Thoracic aorta (tissue), 2 donors: ENCODE measurements at regions not wholly inside any gene's neighbourhood (a gene's known extent, or its start where the extent isn't known, plus 50 kb on each side); places are given as distances from the start of the nearest gene placed in this dataset.

Experiments
- ATAC-seq: fragments of 150-250 bp; one replicate; pipeline ENCODE4 v1.8.0; 2017; ENCODE audit warnings: low read depth; ENCODE audit not compliant: insufficient number of reproducible peaks, low FRiP score
- DNase-seq: peaks from one replicate; pipeline ENCODE4 v3.0.0-alpha.2; 2020; ENCODE audit warnings: low spot score
- H3K27ac ChIP-seq, 2 donors: fragments of 200-600 bp; sonication (generic); 1 replicate in 1 of 2; 2 replicates in 1 of 2; pipeline ENCODE4 v1.5.1; 2016; ENCODE audit warnings: mild to moderate bottlenecking in 2 of 2, moderate library complexity in 2 of 2
- H3K27me3 ChIP-seq: fragments of 200-600 bp; sonication (generic); replicated peaks from 2 replicates; pipeline ENCODE4 v1.6.0; 2016; ENCODE audit warnings: mild to moderate bottlenecking; ENCODE audit not compliant: insufficient read depth
- H3K36me3 ChIP-seq: fragments of 200-600 bp; sonication (generic); one replicate; pipeline ENCODE4 v1.5.1; 2016
- H3K4me1 ChIP-seq, 2 donors: fragments of 200-600 bp; sonication (generic); 1 replicate in 1 of 2; 2 replicates in 1 of 2; pipeline versions ENCODE4 v1.5.1 to v1.6.0; 2016; ENCODE audit warnings: low read depth in 2 of 2, mild to moderate bottlenecking in 1 of 2; ENCODE audit not compliant: control insufficient read depth in 1 of 2
- H3K4me3 ChIP-seq: fragments of 200-600 bp; sonication (generic); 2 replicates; pipeline ENCODE4 v1.5.1; 2016; ENCODE audit warnings: mild to moderate bottlenecking
- H3K9me3 ChIP-seq: fragments of 200-600 bp; sonication (generic); 2 replicates; pipeline ENCODE4 v1.5.1; 2016
- TF ChIP-seq, protein P1 (sequence below): fragments of 200-600 bp; sonication (generic); IDR thresholded peaks from one replicate; pipeline ENCODE4 v1.5.1; 2019; ENCODE audit warnings: antibody characterized with exemption

GRCh38 chr13:109451726-109452125, 334.7 kb downstream of the IRS2 start:
- no peak for ATAC-seq
- DNase-seq, result no peak

DNA sequence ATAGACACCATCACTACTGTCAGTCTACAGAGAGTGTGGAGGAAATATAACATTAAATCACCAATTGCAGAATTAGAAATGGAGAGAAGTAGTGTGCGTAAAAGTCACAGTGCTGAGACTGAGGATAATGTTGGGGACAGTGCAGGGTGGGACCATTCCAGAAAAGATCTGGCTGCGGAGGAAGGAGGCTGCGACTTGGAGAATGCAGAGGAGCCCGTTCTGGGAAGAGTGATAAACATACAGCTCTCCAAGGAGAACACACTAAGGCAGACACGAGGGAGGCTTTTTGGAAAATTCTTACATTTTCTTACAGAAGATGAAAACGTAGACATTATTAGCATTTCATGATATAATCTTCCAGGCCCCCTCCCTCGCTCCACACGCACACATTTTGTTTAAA, 337.8 kb downstream of the IRS2 start:
- DNase-seq (no peak), ATAC-seq (no peak)
- TF ChIP-seq, protein P1, sequence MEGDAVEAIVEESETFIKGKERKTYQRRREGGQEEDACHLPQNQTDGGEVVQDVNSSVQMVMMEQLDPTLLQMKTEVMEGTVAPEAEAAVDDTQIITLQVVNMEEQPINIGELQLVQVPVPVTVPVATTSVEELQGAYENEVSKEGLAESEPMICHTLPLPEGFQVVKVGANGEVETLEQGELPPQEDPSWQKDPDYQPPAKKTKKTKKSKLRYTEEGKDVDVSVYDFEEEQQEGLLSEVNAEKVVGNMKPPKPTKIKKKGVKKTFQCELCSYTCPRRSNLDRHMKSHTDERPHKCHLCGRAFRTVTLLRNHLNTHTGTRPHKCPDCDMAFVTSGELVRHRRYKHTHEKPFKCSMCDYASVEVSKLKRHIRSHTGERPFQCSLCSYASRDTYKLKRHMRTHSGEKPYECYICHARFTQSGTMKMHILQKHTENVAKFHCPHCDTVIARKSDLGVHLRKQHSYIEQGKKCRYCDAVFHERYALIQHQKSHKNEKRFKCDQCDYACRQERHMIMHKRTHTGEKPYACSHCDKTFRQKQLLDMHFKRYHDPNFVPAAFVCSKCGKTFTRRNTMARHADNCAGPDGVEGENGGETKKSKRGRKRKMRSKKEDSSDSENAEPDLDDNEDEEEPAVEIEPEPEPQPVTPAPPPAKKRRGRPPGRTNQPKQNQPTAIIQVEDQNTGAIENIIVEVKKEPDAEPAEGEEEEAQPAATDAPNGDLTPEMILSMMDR, result no peak
- Histone ChIP-seq H3K4me1 (peaks cover 0 to 5% of the 10 kb centered on the region in 2 donors), H3K36me3 (no peaks in the 10 kb centered on the region), H3K27me3 (no peaks in the 10 kb centered on the region), H3K27ac (no peak overlapping the region), H3K9me3 (no peaks in the 10 kb centered on the region), H3K4me3 (no peak overlapping the region)

More at GRCh38 chr13:109451726-109452125, 334.7 kb downstream of the IRS2 start:
- no peak overlapping the region for H3K27ac ChIP-seq
- no peaks in the 10 kb centered on the region for H3K36me3 ChIP-seq
- TF ChIP-seq, protein P1, result no peak
- no peaks in the 10 kb centered on the region for H3K9me3 ChIP-seq
- H3K27me3 ChIP-seq, result no peaks in the 10 kb centered on the region
- H3K4me1 ChIP-seq, result peaks cover 11 to 19% of the 10 kb centered on the region in 2 donors
- H3K4me3 ChIP-seq, result no peak overlapping the region

- H3K4me3 ChIP-seq, result no peak overlapping the region
- no peaks in the 10 kb centered on the region for H3K36me3 ChIP-seq
- ATAC-seq, result no peak
- H3K27me3 ChIP-seq, result no peaks in the 10 kb centered on the region
- TF ChIP-seq, protein P1, result no peak
- no peaks in the 10 kb centered on the region for H3K4me1 ChIP-seq
- no peak overlapping the region for H3K27ac ChIP-seq
- DNase-seq, result no peak
- H3K9me3 ChIP-seq, result no peaks in the 10 kb centered on the region
These were observed 338.7 kb downstream of the IRS2 start for GRCh38 chr13:109447667-109448066.

GRCh38 chr13:109440320-109440719, 346.1 kb downstream of the IRS2 start:
- no peak for ATAC-seq
- no peak for DNase-seq
- no peak overlapping the region for H3K4me3 ChIP-seq
- TF ChIP-seq, protein P1, result no peak
- no peaks in the 10 kb centered on the region for H3K36me3 ChIP-seq
- H3K27ac ChIP-seq, result no peak overlapping the region
- H3K9me3 ChIP-seq, result no peaks in the 10 kb centered on the region
- peaks cover 0 to 5% of the 10 kb centered on the region in 2 donors for H3K4me1 ChIP-seq
- H3K27me3 ChIP-seq, result no peaks in the 10 kb centered on the region

DNA sequence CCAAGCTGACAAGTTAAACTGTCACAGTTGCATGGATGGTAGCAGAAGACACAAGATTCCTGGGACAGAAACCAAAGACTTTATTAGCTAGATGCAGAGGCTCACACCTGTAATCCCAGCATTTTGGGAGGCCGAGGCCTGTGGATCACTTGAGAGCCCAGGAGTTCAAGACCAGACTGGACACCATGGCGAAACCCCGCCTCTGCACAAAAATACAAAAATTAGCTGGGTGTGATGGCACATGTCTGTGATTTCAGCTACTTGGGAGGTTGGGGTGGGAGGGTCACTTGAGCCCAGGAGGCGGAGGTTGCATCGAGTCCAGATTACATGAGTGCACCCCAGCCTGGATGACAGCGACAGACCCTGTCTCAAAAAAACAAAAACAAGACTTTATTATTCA, 346.6 kb downstream of the IRS2 start:
- no peaks in the 10 kb centered on the region for H3K36me3 ChIP-seq
- ATAC-seq (no peak), DNase-seq (no peak)
- no peaks in the 10 kb centered on the region for H3K27me3 ChIP-seq
- TF ChIP-seq, protein P1, result no peak
- no peak overlapping the region for H3K4me3 ChIP-seq
- H3K27ac ChIP-seq, result no peak overlapping the region
- H3K9me3 ChIP-seq, result no peaks in the 10 kb centered on the region
- H3K4me1 ChIP-seq, result peaks cover 0 to 5% of the 10 kb centered on the region in 2 donors
